ENCODE measurements at regions not wholly inside any gene's neighbourhood (a gene's known extent, or its start where the extent isn't known, plus 50 kb on each side); places are given as distances from the start of the nearest gene placed in this dataset.
"Not testable (repeated sequence)": the region's sequence is repeated elsewhere in the genome, so short reads cannot be mapped to it uniquely, and the experiment has no call there.

DNA sequence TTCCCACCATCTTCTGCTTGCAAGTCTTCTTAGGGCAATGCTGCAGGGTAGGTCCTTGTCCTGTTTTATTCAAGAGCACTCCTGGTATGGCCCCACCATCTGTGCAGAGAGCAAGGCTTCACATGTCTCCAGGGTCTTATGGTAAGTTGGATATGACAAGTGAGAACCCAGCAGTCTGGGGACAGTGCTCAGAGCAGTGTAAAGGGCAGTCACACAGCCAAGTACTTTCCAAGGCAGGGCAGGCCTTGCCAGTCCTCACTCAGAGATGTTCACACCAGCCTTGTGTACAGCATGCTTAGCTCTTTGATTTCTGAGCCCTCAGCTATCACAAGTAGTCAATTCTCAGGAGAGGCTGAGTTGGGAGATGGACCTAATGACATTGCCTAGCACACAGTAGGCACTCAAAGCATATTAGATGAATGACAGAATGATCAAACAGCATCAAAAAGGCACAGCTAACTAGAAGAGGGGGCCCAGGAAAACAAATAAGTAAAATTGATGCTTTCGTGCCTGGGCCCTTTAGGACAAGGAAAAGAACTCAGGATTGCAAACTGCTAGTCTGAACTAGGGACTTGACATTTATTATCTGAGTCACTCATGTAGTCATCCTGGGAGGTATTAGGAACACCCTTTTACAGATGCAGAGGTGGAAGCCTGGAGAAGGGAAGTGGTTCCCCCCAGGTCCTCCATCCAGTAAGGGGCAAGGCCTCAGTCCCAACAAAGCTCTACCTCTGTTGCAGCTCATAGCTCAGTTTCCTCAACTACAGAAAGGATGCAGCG is 86.7 kb upstream of the CTAGE1 start:
- no peak for DNase-seq

DNA sequence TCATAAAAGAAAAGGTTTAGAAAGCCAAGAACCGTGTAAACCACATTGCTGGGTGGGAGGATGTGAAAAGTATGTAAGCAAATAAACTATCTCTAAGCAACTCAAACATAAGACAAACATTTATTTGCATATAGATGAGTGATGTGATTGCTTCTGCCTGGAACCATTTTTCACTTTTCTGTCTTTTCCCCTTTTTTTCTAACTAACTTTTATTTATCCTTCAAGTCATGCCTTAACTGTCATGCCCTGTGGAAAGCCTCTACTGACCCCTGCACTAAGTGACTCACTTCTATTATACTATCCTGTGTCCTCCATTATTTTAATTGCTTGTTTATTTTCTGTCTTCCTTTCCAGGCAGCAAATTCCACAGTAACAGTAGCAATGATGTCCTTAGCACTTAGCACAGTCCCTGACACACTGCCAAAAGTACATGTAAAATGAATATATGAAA is 87.5 kb upstream of the CTAGE1 start:
- no peak for DNase-seq

DNA sequence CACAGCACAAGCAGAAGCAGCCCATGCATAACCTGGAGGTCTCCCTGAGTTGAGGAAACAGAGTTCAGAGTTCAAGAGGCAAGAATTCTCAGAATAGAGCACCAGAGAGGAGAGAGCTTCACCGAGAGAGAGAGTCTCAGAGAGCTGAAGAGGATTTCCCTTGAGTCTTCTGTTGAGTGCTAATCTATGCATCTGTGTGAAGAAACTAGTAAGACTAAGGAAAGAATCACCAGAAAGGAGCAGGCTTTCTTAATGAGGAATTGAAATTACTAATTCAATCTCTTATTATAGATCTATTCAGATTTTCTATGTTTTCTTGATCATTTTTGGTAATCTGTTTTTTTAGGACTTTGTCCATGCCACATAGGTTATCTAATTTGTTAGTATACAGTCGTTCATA is 89.3 kb upstream of the CTAGE1 start:
- no peak for DNase-seq

DNA sequence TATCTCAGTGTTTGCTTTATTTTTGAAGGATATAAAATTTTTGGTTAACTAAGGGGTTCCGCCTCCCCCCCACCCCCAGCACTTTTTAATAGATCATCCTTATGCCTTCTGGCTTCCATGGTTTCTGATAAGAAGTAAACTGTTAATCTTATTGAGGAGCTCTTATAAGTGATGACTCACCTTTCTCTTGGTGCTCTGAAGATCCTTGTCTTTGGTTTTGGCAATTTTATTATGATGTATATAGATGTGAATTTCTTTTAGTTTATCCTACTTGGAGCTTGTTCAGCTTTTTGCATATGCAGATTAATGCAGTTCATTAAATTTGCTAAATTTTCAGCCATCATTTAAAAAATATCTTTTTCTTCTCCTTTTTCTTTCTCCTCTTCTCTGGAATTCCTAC is 91.7 kb upstream of the CTAGE1 start:
- DNase-seq, result no peak

DNA sequence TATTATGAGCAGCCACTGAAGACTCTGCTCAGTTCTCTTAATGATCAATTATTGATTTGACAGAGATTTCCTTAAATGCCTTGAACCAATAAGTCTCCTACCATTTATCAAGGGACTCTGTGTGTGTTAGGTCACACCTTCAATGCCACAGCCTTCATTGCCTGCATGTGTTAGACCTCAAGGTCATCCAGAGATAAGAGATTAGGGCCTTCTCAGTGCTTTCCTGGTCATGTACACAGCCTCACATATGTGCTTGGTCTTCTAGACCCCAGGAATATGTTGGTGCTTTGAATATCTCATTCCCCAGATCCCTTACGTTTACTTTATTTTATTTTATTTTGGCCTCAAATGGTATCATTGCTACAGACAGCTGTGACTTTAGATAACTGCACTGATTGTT is 93.0 kb upstream of the CTAGE1 start:
- no peak for DNase-seq

DNA sequence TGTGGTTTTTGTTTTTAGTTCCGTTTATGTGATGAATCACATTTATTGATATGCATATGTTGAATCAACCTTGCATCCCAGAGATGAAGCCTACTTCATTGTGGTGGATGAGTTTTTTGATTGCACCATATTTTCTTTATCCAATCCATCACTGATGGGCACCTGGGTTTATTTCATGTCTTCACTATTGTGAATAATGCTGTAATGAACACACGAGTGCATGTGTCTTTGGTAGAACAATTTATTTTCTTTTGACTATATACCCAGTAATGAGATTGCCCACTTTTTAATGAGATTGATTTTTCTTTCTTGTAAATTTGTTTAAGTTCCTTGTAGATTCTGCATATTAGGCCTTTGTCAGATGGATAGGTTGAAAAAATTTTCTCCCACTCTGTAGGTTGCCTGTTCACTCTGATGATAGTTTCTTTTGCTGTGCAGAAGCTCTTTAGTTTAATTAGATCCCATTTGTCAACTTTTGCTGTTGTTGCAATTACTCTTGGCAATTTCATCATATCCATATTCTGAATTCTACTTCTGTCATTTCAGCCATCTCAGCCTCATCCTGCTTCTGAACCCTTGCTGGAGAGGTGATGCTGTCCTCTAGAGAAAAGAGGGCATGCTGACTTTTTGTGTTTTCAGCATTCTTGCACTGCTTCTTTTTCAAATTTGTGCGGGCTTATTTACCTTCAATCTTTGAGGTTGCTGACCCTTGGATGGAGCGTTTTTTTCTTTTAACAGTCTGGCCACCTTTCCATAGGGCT is 96.2 kb upstream of the CTAGE1 start:
- no peak for DNase-seq

DNA sequence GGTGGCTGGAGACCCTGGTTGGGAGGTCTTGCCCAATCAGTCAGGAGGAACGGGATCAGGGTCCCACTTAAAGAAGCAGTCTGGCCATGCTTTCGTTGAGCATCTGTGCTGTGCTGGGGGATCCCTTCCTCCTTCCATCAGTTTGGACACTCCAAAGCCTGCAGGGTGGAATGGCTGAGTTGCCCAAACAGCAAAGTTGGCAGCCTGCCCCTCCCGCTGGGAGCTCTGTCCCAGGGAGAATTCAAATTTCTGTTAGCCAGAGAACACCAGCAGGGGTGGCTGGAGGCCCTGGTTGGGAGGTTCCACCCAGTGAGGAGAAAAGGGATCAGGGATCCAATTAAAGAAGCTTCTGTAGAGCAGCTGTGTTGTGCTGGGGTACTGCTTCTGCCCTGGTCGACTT is 96.9 kb upstream of the CTAGE1 start:
- DNase-seq, result no peak

DNA sequence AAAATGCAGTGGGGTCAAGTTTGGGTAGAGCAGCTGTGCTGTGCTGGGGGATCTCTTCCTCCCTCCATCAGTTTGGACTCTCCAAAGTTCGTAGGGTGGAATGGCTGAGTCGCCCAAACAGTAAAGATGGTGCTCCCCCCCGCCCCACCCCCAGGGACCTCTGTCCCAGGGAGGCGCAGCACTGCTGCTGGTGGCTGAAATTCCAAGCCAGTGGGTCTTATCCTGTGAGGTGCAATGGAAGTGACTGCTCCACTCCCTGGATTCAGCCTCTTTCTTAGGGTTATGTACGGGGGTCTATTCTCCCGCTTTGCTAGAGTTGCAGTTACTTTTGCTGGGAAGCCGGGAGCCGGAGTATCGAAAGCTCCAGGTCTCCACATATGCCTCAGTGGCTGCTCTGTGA is 97.5 kb upstream of the CTAGE1 start:
- DNase-seq, result no peak

DNA sequence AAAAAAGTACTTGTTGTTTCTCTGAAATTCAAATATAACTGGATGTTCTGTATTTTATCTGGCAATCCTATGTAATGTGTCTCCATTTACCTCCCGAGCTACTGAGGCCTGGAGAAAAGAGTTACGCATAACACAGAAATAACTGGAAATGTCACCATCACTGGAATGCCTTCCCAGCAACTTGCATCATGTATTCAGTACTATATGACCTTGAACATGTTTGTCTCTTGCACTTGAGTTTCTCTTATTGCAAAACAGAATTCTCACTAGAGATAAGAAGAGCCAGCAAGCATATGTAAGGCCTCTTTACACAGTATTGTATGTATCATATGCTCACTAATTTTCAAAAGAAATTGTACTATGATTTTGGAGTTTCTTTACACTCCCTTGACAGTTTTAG is 99.6 kb upstream of the CTAGE1 start:
- no peak for DNase-seq

DNA sequence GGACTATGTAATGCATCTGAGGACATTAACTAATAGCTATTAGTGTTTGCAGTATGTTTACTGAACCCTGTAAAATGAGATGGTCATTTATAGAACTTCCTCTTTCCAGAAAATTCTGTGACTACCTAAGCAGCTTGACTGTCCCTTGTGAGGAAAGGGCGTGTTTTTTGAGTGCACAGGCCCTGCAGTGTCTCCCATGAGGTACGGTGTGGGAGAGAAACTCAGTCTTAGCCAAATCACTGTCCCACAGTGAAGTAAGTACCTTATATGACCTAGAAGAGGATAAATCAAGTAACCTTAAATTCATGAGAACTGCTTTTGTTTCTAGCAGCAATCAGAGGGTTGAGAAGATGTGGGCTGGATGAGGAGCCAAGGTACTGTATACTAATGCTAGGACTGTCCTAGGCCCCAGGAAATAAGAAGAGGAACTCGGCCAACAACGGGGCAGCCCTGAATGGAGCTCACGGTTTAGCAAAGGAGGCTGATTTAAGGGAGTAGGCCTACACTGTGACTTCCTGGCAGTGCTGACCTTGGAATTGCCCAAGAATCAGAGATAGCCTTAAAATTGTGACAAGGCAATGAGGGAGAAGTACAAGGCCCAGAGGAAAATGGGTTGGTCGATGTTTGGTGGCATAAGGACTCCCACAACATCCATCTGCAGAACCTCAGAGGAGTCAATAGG is 103.5 kb upstream of the CTAGE1 start:
- DNase-seq, result no peak

DNA sequence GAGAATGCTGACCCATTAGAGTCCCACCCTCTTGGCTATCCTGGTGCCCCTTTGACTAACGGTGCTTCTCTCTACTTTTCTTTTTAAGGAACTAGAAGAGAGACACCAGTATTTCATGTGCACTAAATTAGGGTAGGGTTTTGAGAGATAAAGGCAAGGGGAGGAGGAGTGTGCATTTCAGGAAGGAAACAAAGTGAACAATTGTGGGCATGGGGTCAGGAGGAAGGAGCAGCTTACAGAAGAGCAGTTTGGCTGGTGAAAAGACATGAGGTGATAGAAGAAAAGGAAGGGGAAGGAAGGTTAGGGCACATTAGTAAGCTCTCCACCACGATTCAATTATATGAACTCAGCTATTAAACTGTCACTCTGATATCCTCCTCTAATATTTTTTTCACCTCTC is 105.8 kb upstream of the CTAGE1 start:
- no peak for DNase-seq

DNA sequence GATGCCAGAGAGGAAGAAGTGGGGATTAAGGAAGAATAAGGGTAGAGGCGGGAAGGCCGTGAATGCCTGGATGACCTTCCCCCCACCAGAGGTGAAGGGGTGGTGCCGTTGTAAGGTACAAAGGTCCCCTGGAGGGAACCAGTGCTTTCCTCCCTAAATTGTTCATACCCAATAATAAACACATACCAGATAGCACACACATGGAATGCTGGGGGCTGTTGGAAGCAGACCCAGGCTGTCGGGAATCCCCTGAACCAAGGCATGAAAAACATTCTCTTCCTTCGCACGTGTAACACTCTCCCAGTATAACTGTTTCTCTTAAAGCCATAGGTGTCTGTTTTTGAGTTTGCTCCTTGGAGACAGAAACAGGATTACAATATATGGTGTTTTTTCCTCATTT is 107.1 kb upstream of the CTAGE1 start:
- no peak for DNase-seq

DNA sequence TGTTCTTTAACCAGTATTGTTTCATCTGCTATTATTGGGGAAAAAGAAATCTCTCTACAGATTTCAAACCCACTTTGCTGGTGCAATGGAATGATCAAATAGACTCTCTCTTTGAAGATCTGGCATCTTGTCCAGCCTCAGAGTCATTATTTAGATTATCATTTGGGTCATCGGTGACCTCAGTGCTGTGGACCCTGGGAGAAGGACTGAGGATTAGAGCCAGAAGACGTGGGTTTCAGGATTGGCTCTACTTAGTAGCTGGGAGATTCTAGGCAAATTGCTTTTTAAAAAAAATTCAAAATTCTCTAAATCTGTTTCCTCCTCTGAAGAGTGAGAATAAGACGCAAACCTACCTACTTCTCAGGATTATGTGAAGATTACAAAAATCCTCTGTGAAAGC is 107.6 kb upstream of the CTAGE1 start:
- DNase-seq, result no peak

DNA sequence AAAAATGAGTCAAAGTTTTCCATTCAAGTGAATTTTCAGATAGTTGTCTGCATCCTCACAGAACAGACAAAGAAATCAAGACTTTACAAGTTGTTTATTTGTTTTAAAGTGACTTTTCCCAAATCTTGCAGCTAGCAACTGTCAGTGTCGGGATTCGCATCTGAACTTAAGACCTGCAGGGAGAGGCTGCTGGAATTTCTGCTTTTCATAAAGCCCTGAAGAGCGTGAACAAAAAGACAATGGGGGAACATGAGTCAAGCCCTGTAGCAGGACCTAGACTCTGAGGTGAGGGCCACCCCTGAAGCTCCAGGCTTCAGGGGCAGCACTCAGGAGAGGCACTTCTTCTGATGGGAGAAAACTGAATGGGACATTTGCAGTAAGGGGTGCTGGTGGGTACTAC is 108.2 kb upstream of the CTAGE1 start:
- DNase-seq, result no peak

DNA sequence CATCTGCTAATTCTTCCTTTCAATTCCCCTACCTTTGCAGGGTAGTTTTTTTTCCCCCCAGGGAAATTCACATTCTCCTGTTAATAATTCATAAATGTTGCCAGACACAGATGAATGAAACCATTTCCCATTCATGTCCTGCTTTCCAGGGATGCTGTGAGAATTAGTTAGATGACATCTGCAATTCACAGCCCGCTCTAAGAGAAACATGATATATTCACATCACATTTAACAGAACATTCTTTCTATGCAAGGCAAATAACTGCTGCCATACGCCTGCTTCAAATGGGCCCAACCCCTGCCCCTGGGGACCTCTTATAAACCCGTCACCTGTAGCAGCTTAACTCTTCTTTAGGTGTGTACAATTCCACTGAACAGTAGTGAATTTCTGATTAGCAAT is 110.6 kb upstream of the CTAGE1 start:
- DNase-seq, result no peak

DNA sequence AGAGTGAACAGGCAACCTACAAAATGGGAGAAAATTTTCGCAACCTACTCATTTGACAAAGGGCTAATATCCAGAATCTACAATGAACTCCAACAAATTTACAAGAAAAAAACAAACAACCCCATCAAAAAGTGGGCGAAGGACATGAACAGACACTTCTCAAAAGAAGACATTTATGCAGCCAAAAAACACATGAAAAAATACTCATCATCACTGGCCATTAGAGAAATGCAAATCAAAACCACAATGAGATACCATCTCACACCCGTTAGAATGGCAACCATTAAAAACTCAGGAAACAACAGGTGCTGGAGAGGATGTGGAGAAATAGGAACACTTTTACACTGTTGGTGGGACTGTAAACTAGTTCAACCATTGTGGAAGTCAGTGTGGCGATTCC is 117.0 kb upstream of the CTAGE1 start:
- not testable (repeated sequence) for DNase-seq

DNA sequence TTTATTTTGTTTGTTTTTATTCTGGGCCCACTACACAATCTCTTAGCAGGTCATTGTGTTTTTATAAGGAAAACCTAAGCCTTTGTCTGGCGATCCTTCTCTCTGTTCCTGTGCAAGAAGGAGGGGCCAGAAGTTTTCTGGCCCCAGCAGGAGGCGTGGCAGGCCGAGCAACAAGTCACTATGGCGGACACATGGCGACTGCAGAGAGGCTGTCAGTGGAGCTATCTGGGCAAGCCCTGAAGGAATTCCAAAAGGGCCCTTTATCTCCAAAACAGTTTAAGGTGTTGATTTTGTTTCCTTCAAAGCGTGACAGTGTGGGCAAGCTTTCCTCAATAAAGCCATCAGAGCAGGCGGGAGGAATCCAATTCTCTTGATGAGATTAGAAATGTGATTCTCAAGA is 118.8 kb upstream of the CTAGE1 start:
- DNase-seq, result no peak

DNA sequence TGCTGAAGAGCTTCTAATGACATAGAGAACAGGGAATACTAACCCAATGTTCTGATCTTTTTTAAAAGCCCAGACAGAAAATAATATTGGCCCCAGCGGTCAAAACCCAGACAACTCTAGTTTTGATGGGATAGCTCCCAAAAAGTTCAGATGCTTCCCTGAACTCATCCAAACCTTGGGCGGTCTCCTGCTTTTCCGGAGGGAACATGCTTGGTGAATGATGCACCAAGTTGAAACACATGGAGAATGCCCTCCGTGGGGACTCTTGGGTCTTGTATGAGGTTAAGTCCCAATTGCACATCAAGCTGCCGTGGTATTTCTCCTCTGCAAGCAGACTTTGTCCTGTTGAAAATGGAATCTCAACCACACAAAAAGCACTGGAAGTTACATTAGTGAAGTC is 120.7 kb upstream of the CTAGE1 start:
- DNase-seq, result no peak

DNA sequence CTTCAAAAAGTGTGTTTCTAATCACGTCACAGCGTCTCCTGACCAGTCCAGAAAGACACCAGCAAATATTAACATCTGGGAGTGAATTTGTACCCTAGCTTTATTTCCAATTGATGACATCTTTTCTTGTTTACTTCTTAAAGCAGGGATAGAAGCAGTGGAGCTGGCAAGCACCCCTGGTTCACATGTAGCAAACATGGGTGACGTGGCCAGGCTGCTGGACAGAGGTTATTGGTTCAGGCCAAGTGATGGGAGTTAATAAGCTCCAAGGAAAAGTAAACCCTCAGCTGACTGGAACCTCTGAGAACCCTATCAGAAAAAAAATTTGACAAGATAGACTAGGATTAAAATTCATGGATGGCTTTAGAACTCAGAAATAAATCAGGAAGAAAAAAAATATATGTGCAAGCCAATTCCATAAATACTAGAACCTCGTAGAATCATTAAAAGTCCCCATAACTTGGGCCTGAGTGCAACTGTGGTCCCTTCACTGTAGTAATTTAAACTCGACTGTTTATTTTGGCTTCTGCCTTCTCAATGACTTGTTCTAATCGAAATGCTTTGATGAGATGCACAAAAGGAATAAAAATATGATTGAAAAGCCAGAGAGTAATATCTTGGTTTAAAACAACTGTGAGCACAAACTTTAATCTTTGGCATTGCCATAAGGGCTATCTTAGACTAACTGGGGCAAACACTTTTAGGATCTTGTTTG is 121.5 kb upstream of the CTAGE1 start:
- DNase-seq, result no peak

DNA sequence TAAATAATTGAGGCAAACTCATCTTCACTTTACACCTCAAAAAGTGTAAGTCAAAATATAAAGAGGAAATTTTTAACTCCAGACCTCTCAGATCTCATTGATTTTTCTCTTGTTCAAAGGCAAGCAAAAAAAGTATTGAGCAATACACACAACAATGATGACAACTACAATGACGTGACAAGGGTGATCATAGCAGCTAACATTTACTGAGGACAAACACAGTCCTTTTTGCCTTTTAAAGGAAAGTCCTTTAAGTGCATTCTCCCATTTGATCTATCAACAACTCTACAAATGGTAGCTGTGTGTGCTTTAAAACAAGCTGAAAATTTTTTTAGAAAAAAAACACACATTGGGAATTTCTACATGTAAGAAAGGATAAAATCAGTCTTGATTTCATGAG is 123.5 kb upstream of the CTAGE1 start:
- no peak for DNase-seq

DNA sequence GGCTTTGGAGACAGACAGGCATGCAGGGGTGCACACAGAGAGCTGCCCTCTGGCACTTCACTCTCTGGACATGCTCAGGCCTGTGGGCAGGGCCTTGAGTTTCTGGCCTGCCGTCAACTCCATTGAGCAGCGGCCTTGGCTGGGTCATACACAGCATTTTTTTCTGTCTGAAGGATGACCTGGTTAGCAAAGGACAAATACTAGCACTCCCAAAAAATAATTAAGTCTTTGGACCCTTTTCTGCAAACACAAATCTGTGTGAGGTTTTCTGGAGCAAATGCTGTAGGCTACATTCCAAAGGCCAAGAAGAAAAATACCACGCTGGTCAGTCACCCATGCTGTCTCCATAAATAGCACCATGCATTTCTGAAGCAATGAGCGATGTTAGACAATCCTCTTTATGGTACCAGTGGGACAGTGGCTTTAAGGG is 124.7 kb upstream of the CTAGE1 start:
- DNase-seq, result no peak

DNA sequence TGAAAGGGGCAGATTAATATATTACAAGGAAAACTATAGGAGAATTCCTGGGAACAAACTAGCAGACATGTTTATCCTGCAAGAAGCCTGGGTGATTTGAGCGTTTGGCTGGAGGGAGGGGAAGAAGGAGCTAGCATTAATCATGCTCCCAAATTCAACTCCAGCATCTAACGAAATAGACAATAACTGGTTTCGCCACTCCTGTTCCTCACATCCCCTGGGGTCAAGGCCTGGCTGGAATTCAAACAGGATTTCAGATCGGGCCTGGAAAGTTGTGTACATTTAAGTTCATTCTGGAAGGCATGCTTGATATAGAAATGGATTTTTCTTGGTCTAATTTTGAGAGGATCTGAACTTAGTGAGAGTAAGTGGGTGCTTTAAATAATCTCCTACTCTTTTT is 126.1 kb upstream of the CTAGE1 start:
- DNase-seq, result no peak

DNA sequence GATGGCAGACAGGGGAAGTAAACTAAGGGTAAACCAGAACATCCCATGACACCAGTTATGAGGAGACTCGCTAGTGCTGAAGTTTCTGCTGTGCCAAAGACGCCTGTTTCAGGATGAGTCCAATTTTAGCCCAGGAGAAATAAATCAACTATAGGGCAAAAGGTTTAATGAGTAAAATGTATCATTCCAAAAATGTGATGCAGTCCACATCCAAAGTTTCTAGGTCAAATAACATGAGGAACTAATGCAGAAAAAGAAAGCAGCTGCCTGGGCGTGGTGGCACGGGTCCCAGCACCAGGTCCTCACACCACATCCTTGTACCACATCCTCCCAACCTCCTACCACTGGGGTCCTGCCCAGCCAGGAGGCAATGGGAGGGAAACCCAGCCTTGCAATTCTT is 126.9 kb upstream of the CTAGE1 start:
- DNase-seq, result no peak

Data from activated CD8-positive, alpha-beta memory T cell treated with anti-CD3 and anti-CD28 coated beads for 24 hours (primary cell).